ENCODE measurements at regions not wholly inside any gene's neighbourhood (a gene's known extent, or its start where the extent isn't known, plus 50 kb on each side); places are given as distances from the start of the nearest gene placed in this dataset.

DNA sequence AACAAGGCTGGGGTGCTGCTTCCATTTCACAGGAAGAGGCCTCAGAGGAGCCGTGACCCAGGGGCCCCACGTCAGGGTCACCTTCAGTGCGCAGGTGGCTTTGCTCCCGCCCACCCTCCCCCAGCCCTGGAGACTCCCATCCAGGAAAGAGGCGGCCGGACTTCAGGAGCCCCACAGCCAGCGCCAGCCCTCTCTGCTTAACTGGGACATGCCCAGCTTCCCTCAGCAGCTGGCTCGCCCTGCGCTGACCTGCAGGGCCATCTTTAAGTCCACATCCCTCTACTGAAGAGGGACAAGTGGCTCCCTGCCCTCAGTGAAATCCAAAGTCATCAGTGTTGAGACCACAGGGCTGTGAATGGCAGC is 141.9 kb upstream of the PPP2R2D start (continued):
- no peak for TF ChIP-seq RNF2 (IDR thresholded peaks at IDR 0.05; ENCODE audit: borderline replicate concordance, low read depth)

DNA sequence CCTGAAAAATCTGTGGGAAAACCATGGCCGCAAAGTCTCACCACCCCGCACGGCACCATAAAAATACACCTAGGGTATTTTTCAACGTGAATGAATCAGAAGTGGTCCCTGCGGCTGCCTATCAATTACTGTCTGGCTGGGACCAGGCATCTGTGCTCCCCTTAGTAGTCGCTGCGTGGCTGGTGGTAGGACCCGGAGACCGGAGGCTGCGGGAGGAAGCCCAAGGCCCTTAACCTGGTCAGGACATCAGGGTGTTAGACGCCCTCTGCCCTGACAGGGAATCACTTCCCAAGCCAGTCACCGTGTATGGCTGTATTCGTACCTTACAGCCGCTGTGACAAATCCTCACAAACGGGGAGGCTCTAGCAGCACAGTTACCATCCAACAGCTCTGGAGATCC is 141.5 kb upstream of the PPP2R2D start:
- 88% methylated on average over 13 of the region's 15 CpGs for WGBS (ENCODE audit: missing lambda C conversion rate)
- no peak overlapping the region for H3K4me2 ChIP-seq
- no peak for FAIRE-seq

DNA sequence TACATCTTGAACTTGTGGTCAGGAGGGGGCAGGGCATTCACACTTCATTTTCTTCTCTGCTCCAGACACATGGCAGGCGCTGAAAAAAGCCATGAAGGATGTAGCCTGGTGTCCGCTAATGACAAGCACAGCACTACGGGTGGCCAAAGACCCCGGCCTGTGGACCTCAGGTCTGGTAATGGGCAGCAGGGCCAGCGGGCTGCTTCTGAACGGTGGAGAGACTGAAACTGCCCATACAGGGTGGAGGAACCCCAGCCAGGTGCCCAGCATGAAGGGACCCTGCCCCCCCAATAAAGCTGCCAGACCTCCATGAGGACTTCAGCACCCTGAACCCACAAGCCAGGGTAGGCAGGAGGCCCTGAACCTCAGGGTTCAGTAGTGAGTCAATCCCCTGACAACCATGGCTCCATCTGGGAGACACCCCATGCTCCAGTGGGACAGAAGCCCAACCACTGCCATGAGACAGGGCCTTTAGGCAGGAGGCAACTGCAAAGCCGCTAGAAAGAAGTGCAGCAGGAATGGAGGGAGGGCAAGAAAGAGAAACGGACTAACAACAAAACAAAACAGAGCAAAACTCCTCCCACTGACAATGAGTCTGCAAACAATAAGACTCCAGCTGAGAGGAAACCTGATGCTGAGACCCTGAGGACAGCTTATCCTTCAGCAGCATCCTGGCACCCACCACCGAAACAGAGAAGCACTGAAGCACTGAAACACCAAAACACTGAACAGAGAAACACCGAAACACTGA is 140.2 kb upstream of the PPP2R2D start:
- ATAC-seq (no peak), DNase-seq (ENCODE audit: low read depth in 1 of 2, low spot score in 1 of 2) (no peak), FAIRE-seq (no peak)
- Histone ChIP-seq H3K4me3 (no peak overlapping the region), H3K9me3 (no peaks in the 10 kb centered on the region), H3K4me2 (no peak overlapping the region), H3K4me1 (peaks cover 24% of the 10 kb centered on the region), H3K27ac (no peak overlapping the region)
- CTCF ChIA-PET, result interaction anchor here (0.7 kb wide), 1 partner anchor 11 kb away, joined by 3 read pairs; no protein-coding TSS in a partner anchor
- 59% methylated on average over 10 of the region's 10 CpGs for WGBS (ENCODE audit: missing lambda C conversion rate)
- no peak for TF ChIP-seq MAZ (IDR thresholded peaks at IDR 0.05; ENCODE audit: borderline replicate concordance, low read depth, low read length)
- TF ChIP-seq, protein P1, sequence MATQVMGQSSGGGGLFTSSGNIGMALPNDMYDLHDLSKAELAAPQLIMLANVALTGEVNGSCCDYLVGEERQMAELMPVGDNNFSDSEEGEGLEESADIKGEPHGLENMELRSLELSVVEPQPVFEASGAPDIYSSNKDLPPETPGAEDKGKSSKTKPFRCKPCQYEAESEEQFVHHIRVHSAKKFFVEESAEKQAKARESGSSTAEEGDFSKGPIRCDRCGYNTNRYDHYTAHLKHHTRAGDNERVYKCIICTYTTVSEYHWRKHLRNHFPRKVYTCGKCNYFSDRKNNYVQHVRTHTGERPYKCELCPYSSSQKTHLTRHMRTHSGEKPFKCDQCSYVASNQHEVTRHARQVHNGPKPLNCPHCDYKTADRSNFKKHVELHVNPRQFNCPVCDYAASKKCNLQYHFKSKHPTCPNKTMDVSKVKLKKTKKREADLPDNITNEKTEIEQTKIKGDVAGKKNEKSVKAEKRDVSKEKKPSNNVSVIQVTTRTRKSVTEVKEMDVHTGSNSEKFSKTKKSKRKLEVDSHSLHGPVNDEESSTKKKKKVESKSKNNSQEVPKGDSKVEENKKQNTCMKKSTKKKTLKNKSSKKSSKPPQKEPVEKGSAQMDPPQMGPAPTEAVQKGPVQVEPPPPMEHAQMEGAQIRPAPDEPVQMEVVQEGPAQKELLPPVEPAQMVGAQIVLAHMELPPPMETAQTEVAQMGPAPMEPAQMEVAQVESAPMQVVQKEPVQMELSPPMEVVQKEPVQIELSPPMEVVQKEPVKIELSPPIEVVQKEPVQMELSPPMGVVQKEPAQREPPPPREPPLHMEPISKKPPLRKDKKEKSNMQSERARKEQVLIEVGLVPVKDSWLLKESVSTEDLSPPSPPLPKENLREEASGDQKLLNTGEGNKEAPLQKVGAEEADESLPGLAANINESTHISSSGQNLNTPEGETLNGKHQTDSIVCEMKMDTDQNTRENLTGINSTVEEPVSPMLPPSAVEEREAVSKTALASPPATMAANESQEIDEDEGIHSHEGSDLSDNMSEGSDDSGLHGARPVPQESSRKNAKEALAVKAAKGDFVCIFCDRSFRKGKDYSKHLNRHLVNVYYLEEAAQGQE (IDR thresholded peaks at IDR 0.05), result no peak
- TF ChIP-seq ZC3H11A (IDR thresholded peaks at IDR 0.05), result no peak
- TF ChIP-seq RARB (CRISPR knock-in tag; IDR thresholded peaks at IDR 0.05), result no peak
- TF ChIP-seq EP300 (IDR thresholded peaks at IDR 0.05), result no peak
- TF ChIP-seq RNF2 (IDR thresholded peaks at IDR 0.05; ENCODE audit: borderline replicate concordance, low read depth), result no peak
- no peak for TF ChIP-seq NPAS2 (CRISPR knock-in tag; IDR thresholded peaks at IDR 0.05; ENCODE audit: borderline replicate concordance)
- TF ChIP-seq ZFP36 (IDR thresholded peaks at IDR 0.05; ENCODE audit: borderline replicate concordance, partially characterized antibody), result no peak
- no peak for TF ChIP-seq ESRRA (IDR thresholded peaks at IDR 0.05; ENCODE audit: borderline replicate concordance, low read length)
- no peak for TF ChIP-seq POLR2AphosphoS2 (conservative IDR thresholded peaks at IDR 0.05; ENCODE audit: low read length)
- TF ChIP-seq, protein P2, sequence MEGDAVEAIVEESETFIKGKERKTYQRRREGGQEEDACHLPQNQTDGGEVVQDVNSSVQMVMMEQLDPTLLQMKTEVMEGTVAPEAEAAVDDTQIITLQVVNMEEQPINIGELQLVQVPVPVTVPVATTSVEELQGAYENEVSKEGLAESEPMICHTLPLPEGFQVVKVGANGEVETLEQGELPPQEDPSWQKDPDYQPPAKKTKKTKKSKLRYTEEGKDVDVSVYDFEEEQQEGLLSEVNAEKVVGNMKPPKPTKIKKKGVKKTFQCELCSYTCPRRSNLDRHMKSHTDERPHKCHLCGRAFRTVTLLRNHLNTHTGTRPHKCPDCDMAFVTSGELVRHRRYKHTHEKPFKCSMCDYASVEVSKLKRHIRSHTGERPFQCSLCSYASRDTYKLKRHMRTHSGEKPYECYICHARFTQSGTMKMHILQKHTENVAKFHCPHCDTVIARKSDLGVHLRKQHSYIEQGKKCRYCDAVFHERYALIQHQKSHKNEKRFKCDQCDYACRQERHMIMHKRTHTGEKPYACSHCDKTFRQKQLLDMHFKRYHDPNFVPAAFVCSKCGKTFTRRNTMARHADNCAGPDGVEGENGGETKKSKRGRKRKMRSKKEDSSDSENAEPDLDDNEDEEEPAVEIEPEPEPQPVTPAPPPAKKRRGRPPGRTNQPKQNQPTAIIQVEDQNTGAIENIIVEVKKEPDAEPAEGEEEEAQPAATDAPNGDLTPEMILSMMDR (IDR thresholded peaks at IDR 0.05), result no peak
- no peak for TF ChIP-seq RFX5 (IDR thresholded peaks at IDR 0.05)
- no peak for TF ChIP-seq FOSB (CRISPR knock-in tag; IDR thresholded peaks at IDR 0.05)
- POLR2A ChIA-PET, result no interaction called here

More for the DNA sequence above, 141.5 kb upstream of the PPP2R2D start:
- Histone ChIP-seq H3K27ac (no peak overlapping the region), H3K4me1 (peaks cover 33% of the 10 kb centered on the region), H3K4me3 (no peak overlapping the region), H3K9me3 (no peaks in the 10 kb centered on the region)
- ATAC-seq (no peak), DNase-seq (ENCODE audit: low read depth in 1 of 2, low spot score in 1 of 2) (no peak)
- POLR2A ChIA-PET, result no interaction called here
- TF ChIP-seq ZFP36 (IDR thresholded peaks at IDR 0.05; ENCODE audit: borderline replicate concordance, partially characterized antibody), result no peak
- no peak for TF ChIP-seq ZNF302 (CRISPR knock-in tag; IDR thresholded peaks at IDR 0.05)
- no peak for TF ChIP-seq MAZ (IDR thresholded peaks at IDR 0.05; ENCODE audit: borderline replicate concordance, low read depth, low read length)
- TF ChIP-seq KDM5A (IDR thresholded peaks at IDR 0.05), result no peak
- TF ChIP-seq CHD2 (IDR thresholded peaks at IDR 0.05; ENCODE audit: low read length, partially characterized antibody), result no peak
- TF ChIP-seq NFE2L2 (conservative IDR thresholded peaks at IDR 0.05; ENCODE audit: low read length), result no peak
- no peak for TF ChIP-seq RCOR1 (IDR thresholded peaks at IDR 0.05; ENCODE audit: low read depth, low read length)
- no peak for TF ChIP-seq EP300 (IDR thresholded peaks at IDR 0.05)
- TF ChIP-seq BHLHE40 (IDR thresholded peaks at IDR 0.05; ENCODE audit: low read depth, low read length), result no peak
- no peak for TF ChIP-seq SREBF2 (IDR thresholded peaks at IDR 0.05)
- no peak for TF ChIP-seq SMC3 (IDR thresholded peaks at IDR 0.05)
- TF ChIP-seq, protein P3, sequence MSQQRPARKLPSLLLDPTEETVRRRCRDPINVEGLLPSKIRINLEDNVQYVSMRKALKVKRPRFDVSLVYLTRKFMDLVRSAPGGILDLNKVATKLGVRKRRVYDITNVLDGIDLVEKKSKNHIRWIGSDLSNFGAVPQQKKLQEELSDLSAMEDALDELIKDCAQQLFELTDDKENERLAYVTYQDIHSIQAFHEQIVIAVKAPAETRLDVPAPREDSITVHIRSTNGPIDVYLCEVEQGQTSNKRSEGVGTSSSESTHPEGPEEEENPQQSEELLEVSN (IDR thresholded peaks at IDR 0.05; ENCODE audit: borderline replicate concordance, low read depth), result no peak
- TF ChIP-seq NPAS2 (CRISPR knock-in tag; IDR thresholded peaks at IDR 0.05; ENCODE audit: borderline replicate concordance), result no peak
- TF ChIP-seq, protein P4, sequence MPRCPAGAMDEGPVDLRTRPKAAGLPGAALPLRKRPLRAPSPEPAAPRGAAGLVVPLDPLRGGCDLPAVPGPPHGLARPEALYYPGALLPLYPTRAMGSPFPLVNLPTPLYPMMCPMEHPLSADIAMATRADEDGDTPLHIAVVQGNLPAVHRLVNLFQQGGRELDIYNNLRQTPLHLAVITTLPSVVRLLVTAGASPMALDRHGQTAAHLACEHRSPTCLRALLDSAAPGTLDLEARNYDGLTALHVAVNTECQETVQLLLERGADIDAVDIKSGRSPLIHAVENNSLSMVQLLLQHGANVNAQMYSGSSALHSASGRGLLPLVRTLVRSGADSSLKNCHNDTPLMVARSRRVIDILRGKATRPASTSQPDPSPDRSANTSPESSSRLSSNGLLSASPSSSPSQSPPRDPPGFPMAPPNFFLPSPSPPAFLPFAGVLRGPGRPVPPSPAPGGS (IDR thresholded peaks at IDR 0.05), result no peak
- no peak for TF ChIP-seq EHMT2 (IDR thresholded peaks at IDR 0.05; ENCODE audit: low read depth)
- no peak for TF ChIP-seq RFX5 (IDR thresholded peaks at IDR 0.05)
- TF ChIP-seq HOXB13 (CRISPR knock-in tag; IDR thresholded peaks at IDR 0.05; ENCODE audit: low read depth), result no peak
- TF ChIP-seq FOSL2 (IDR thresholded peaks at IDR 0.05), result no peak
- no peak for TF ChIP-seq FOSL2 (CRISPR knock-in tag; IDR thresholded peaks at IDR 0.05)
- CTCF ChIA-PET, result no interaction called here
